HG02798 (cell line): ENCODE measurements at regions not wholly inside any gene's neighbourhood (a gene's known extent, or its start where the extent isn't known, plus 50 kb on each side); places are given as distances from the start of the nearest gene placed in this dataset.

ENCODE experiments used
- ATAC-seq: cut with Tn5 transposase; IDR thresholded peaks from one replicate; pipeline ENCODE4 v1.9.1; 2021; ENCODE audit warnings: mild to moderate bottlenecking; ENCODE audit not compliant: unreplicated experiment, poor library complexity

DNA sequence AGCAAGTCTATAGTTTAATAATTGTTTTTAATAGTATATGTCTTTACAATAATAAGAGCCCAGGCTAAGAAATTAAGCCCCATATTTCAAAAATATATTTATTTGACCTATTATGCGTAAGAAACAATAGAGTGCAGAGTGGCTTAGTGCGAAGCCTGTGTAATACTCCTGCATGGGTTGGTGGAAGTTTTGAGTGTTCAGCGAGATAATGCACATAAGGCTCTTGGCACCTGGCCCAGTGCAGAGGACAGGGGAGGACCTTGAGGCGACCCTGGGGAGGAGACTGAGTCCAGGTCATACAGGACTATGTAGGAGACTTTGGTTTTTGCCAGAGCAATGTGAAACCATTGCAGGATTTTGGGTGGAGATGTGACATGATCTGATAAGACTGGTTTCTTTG, 132.4 kb upstream of the ST6GAL2 start:
- ATAC-seq: no peak

DNA sequence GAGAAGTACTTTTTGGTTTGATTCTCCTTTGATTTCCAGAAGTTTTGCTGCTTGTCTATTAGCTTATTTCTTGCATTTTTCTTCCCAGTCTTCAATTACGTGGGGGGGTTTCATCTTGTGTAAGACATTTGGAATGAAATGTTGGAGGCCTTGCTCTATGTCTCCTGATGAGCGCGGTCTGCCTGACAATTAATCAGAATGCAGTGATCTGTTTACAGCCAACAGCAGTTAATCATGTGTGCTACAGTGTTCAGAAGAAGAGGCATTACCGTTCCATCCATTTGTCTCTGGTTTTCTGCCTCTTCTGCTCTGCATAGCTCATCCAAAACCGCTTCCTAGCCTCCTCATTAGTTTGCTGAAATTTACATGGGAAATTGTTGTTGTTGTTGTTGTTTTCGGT, 134.4 kb upstream of the ST6GAL2 start:
- ATAC-seq: no peak

DNA sequence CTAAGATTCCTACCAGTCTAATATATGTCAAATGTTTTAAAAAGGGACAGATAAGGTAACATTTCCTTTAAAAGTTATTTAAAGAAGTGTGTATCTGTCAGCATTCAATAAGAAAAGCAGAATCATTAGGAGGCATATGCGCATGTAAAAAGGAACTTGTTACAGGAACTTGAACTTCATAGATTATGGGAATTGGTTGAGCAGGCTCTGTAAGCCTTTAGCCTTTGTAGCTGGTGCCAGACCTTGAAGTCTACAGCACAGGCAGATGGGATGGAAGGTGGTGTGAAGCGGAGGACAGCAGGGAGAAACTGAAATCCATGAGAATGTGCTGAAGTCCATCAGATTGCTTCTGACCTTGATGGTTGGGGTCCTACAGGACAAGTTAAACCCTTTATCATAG, 138.3 kb upstream of the ST6GAL2 start:
- no peak for ATAC-seq

GRCh38 chr2:107025291-107025857, 139.4 kb upstream of the ST6GAL2 start:
- no peak for ATAC-seq

- no peak for ATAC-seq
Observed at GRCh38 chr2:107025869-107026380, 140.0 kb upstream of the ST6GAL2 start.

DNA sequence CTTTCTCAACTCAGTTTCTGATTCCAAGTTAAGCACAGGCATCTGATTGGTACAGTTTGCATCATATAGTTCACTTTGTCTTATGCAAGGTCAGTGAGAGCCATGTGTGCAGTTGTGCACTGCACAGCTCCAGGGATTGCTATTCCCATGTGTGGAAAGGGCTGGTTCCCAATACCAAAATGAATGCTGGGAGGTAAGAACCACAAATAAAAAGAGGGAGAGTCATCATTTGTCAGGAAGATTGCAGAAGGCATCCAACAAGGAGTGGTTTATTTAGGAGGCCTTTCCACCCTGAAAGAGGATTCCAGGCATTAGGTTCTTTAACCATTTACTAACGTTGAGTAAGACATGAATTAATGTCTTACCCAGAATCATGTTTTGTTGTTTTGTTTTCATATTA, 141.2 kb upstream of the ST6GAL2 start:
- ATAC-seq: no peak

- ATAC-seq: no peak
Observed at GRCh38 chr2:107027810-107028209, 141.8 kb upstream of the ST6GAL2 start.

DNA sequence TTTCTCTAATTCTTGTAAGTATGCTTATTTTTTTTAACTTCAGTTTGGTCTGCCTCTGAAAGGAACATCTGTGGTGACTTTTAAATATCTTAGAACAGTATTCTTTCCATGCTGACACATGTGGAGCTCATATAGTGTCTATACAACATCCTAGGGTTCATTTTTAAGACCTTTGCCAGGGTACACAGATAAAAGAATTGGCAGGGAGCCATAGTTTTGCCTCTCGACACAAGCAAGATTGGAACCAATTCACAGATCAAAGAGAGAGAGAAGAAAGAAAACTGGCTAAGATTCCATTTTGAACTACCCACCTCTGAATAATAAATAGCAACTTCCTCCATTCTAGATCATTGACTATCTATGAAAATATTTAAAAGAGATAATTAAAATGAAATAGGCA, 142.7 kb upstream of the ST6GAL2 start:
- ATAC-seq: no peak

GRCh38 chr2:107036293-107036692, 150.3 kb upstream of the ST6GAL2 start:
- ATAC-seq: no peak

DNA sequence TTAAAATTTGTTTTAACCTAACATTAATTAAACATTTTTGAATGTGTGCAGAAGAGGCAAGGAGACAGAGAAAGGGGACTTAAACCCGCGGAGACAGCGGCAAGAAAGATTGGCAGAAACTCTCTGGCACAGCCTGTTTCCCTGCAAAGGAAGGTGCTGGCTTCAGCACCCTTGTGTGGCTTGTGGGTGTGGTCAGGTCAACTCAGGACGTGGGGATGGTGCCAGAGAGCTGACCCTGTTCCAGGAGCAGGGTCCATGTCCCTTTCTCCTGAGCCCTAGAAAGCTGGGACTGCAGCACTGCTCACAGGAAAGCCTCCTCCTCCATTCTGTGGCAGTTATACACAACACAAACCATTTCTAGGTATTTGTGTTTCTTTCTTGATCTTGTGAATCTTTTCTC, 176.2 kb upstream of the ST6GAL2 start:
- ATAC-seq: no peak

DNA sequence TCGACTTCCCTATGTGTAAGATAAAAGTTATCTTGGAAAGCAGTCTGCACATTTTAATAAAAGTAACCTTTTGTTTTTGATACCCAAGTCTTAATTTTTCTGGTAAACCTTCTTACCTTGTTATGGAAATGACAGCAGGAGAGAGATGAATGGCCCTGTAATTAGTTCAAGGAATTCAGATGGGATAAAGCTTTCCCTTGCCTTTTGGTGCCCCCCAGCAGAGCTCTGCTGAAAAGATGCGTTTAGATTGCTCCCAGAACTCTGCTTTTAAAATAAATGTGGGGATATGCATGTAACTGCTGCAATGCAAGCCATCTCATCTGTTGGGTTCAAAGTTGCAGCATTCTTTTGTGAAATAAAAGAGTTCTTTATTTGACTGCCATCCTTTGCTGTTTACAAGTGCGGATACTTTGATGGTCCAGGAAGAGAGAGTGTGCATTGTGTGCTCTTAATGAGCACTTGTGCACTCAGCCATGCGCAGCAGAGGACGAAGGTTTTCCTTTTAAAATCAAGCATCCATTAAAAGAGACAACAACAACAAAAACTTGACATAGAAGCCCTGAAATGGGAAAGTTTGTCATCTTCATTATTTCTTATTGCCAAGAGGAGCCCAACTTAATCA, 176.7 kb upstream of the ST6GAL2 start:
- ATAC-seq: no peak

DNA sequence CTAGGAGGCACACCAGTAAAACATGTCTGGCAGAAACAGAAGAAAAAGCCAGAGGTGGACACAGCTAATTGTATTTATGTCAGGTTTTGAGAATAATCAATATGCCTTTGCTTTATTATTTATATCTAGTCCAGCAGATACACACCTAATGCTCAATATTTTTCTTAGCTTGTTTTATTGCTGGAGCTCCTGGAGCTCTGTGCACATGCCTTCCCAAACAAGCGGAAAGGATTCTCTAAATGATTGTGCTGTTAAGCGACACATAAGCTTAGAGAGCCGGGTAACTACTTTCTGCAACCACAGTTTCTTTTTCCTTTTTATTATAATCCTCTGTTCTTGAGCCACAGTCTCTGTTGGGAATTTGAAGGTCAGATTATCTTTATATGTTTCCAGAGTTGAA, 177.3 kb upstream of the ST6GAL2 start:
- ATAC-seq: no peak

- no peak for ATAC-seq
Observed at GRCh38 chr2:107064750-107065149, 178.8 kb upstream of the ST6GAL2 start.

GRCh38 chr2:107068069-107068916, 182.3 kb upstream of the ST6GAL2 start:
- no peak for ATAC-seq

DNA sequence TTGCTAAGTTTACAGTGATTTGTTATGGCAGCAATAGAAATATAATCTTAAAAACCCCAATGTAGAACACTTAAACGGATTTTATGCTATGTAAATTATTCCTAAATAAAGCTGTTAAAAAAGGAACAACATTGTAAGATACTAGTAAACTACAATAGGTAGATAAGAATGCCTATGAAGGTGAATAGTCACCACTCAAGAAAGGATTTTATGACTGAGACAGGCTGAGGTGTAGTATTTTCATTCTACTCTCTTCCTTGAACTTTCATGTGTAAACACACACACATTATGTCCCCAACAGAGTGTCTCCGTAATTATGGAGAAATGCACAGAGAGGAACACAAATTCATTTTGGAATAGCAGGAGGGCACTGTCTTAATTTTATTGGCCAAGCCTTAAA, 183.9 kb upstream of the ST6GAL2 start:
- no peak for ATAC-seq

- ATAC-seq: no peak
Observed at GRCh38 chr2:107072150-107072940, 186.4 kb upstream of the ST6GAL2 start.

- ATAC-seq: no peak
Observed at GRCh38 chr2:107078584-107078983, 192.6 kb upstream of the ST6GAL2 start.

DNA sequence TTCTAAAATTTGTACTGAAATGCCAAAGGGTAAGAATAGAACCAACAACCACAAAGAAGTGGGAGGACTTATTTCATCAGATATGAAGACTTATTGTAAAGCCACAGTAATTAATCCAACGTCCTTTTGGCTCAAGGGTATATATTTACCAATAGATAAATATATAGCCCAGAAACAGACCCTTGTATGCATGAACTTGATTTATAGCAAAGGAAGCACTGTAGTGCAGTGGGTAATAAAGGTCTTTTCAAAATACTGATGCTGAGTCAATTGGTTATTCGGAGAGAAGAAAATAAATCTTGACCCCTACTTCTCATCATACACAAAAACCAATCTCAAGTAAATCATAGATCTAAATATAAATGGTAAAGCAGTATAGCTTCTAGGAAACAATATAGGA, 200.5 kb upstream of the ST6GAL2 start:
- no peak for ATAC-seq

DNA sequence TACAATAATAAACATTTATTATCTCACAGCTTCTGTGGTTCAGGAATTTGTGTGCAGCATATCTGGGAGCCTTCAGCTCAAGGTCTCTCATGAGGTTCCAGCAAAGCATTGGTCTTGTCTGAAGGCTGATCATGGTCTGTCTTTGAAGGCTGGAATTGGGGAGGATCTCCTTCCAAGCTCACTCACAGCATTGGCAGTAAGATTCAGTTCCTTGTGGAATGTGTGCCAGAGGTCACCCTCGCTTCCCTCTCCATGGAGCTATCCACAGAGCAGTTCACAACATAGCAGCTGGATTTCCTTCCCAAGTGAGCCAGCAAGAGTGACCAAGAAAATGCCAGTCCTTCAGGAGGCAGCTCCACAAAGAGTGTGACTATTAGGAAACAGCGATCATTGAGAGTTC, 202.2 kb upstream of the ST6GAL2 start:
- ATAC-seq: no peak

GRCh38 chr2:107091163-107091864, 205.3 kb upstream of the ST6GAL2 start:
- ATAC-seq: no peak
